Ammon's horn (tissue), 1 donor: ENCODE measurements at regions not wholly inside any gene's neighbourhood (a gene's known extent, or its start where the extent isn't known, plus 50 kb on each side); places are given as distances from the start of the nearest gene placed in this dataset.
"Not testable (repeated sequence)": the region's sequence is repeated elsewhere in the genome, so short reads cannot be mapped to it uniquely, and the experiment has no call there.

ENCODE experiments used
- DNase-seq: peaks from one replicate; pipeline ENCODE4 v3.0.0-alpha.2; 2016; ENCODE audit warnings: low spot score

GRCh38 chr15:96818861-96819260 is 488.4 kb downstream of the NR2F2 start:
- no peak for DNase-seq

- DNase-seq = no peak
These were observed 497.5 kb downstream of the NR2F2 start for GRCh38 chr15:96827981-96828380.

GRCh38 chr15:96837241-96837970 is 506.9 kb downstream of the NR2F2 start:
- no peak for DNase-seq

- DNase-seq = no peak
These were observed 507.6 kb downstream of the NR2F2 start for GRCh38 chr15:96838081-96838480.

GRCh38 chr15:96849271-96849900 is 518.9 kb downstream of the NR2F2 start:
- no peak for DNase-seq

- no peak for DNase-seq
These were observed 521.1 kb downstream of the NR2F2 start for GRCh38 chr15:96851613-96852012.

GRCh38 chr15:96858694-96859093 is 528.2 kb downstream of the NR2F2 start:
- DNase-seq = no peak

GRCh38 chr15:96860741-96861140 is 530.2 kb downstream of the NR2F2 start:
- no peak for DNase-seq

GRCh38 chr15:96867992-96868391 is 537.5 kb downstream of the NR2F2 start:
- no peak for DNase-seq

GRCh38 chr15:96869122-96869521 is 538.6 kb downstream of the NR2F2 start:
- DNase-seq = no peak

GRCh38 chr15:96869790-96870189 is 539.3 kb downstream of the NR2F2 start:
- no peak for DNase-seq

- no peak for DNase-seq
These were observed 540.1 kb downstream of the NR2F2 start for GRCh38 chr15:96870580-96870979.

GRCh38 chr15:96877442-96877841 is 546.9 kb downstream of the NR2F2 start:
- not testable (repeated sequence) for DNase-seq

- DNase-seq = no peak
These were observed 547.6 kb downstream of the NR2F2 start for GRCh38 chr15:96878129-96878528.

- no peak for DNase-seq
These were observed 551.7 kb downstream of the NR2F2 start for GRCh38 chr15:96882121-96882772.

- DNase-seq = no peak
These were observed 557.2 kb downstream of the NR2F2 start for GRCh38 chr15:96887730-96888129.

GRCh38 chr15:96888764-96889163 is 558.3 kb downstream of the NR2F2 start:
- DNase-seq = no peak

- DNase-seq = no peak
These were observed 559.4 kb downstream of the NR2F2 start for GRCh38 chr15:96889734-96890480.

- DNase-seq = no peak
These were observed 560.5 kb downstream of the NR2F2 start for GRCh38 chr15:96891046-96891445.

- DNase-seq = peak; percentile 65
These were observed 562.8 kb downstream of the NR2F2 start for GRCh38 chr15:96893159-96893906.

GRCh38 chr15:96894659-96895058 is 564.2 kb downstream of the NR2F2 start:
- DNase-seq = no peak

GRCh38 chr15:96896766-96897165 is 566.3 kb downstream of the NR2F2 start:
- DNase-seq = no peak
